Epithelial cell of esophagus (primary cell): ENCODE measurements at regions not wholly inside any gene's neighbourhood (a gene's known extent, or its start where the extent isn't known, plus 50 kb on each side); places are given as distances from the start of the nearest gene placed in this dataset.

ENCODE experiments used
- DNase-seq: peaks from one replicate; pipeline ENCODE4 v3.0.0; 2010; ENCODE audit warnings: low read depth
- H3K4me3 ChIP-seq: 2 replicates; pipeline ENCODE4 v1.5.1; 2011; ENCODE audit warnings: mild to moderate bottlenecking, low read length, control low read depth
- TF ChIP-seq, protein P1 (sequence below): IDR thresholded peaks from 2 replicates; pipeline ENCODE4 v1.5.1; 2011; ENCODE audit warnings: low read depth, mild to moderate bottlenecking, low read length, control low read depth, inconsistent platforms; ENCODE audit not compliant: insufficient read depth; ENCODE audit errors: missing control alignments

DNA sequence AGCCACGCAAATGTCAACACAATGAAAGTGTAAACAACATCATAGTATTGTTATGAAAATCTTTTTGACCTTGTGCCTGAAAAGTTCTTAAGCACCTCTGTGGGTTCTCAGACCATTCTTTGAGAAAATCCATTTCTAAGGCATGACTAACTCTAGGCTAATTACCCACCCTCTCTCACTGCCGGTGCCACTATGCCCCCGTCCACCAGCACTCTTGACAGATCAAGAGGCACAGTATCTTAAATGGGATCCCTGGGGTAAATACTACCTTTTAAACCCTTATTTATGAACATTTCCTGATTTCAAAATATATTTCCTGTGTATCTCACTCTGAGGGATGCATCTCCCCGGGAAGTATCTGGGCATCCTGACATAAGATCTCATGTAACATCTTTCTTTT is 607.5 kb downstream of the METTL15 start:
- DNase-seq: no peak
- TF ChIP-seq, protein P1, sequence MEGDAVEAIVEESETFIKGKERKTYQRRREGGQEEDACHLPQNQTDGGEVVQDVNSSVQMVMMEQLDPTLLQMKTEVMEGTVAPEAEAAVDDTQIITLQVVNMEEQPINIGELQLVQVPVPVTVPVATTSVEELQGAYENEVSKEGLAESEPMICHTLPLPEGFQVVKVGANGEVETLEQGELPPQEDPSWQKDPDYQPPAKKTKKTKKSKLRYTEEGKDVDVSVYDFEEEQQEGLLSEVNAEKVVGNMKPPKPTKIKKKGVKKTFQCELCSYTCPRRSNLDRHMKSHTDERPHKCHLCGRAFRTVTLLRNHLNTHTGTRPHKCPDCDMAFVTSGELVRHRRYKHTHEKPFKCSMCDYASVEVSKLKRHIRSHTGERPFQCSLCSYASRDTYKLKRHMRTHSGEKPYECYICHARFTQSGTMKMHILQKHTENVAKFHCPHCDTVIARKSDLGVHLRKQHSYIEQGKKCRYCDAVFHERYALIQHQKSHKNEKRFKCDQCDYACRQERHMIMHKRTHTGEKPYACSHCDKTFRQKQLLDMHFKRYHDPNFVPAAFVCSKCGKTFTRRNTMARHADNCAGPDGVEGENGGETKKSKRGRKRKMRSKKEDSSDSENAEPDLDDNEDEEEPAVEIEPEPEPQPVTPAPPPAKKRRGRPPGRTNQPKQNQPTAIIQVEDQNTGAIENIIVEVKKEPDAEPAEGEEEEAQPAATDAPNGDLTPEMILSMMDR: no peak
- H3K4me3 ChIP-seq: no peak overlapping the region

DNA sequence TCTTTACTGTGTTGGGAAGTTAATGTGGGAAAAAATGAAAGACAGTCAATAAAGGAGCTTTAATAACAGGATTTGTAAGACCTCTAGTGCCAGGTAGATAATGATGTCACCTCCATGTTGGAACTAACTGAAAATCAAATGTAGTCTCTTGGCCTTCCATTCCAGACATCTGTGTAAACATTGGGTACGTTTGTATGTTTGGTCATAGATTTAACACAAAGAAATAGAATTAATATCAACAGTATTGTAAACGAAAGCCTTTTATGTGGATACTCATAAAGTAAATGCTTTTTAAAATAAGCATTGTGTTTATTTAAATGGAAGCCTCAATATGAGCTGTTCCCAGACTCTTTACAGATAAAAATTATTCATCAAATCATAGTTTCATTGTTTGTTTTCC is 605.7 kb downstream of the METTL15 start:
- no peak for DNase-seq
- no peak overlapping the region for H3K4me3 ChIP-seq
- TF ChIP-seq, protein P1: no peak

DNA sequence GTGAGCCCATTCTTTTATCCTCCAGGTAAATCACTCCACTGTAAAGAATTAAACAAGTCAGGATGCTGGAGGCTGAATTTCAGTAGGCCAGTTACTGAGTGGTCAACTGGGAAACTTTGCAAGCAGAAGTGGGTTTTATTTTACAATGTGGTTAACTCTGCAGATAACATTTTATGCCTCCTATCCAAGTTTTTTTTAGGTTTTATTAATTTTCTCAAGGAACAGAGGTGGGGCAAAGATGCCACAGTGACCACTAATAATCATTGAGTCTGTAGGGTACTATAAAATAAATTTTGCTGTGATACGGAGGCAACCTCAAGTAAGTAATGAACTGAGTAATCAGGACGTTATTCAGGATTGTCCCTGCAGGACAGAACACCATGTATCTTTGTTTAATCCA is 599.9 kb downstream of the METTL15 start:
- DNase-seq: no peak
- TF ChIP-seq, protein P1: no peak
- H3K4me3 ChIP-seq: no peak overlapping the region

DNA sequence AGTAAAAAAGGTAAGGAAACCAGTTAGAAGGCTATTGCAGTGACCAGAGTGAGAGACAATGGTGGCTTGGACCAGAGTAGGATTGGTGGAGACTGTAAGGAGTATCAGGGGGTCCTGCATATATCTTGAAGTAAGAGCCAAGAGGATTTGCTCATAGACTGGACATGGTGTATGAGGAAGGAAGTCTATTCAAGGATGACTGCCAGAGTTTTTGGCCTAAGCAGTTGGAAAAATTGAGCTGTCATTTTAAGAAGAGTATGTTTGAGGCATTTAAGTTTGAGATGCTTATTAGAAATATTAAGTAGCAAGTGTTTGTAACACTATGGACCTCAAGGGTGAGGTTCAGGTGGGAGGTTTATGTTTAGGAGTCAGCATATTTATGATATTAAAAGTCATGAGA is 596.6 kb downstream of the METTL15 start:
- no peak overlapping the region for H3K4me3 ChIP-seq
- no peak for DNase-seq
- TF ChIP-seq, protein P1: no peak

DNA sequence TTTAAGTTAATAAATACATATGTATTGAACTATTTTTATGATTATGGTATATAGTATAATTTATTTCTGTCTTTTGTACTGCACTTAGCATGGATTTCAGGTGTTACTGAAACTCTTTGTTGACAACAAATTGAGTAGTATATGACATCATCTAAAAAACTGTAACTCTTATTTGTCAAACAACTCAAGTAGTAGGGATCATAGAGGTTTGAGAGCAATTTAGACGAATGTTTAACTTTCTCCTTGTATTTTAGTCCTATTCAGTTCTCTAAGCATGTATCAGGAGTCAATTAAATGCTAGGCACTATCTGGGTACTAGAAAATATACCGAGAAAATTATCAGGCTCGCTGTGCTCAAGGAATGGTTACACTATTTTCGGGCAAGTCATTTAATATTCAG is 595.2 kb downstream of the METTL15 start:
- H3K4me3 ChIP-seq: no peak overlapping the region
- DNase-seq: no peak
- TF ChIP-seq, protein P1: no peak

DNA sequence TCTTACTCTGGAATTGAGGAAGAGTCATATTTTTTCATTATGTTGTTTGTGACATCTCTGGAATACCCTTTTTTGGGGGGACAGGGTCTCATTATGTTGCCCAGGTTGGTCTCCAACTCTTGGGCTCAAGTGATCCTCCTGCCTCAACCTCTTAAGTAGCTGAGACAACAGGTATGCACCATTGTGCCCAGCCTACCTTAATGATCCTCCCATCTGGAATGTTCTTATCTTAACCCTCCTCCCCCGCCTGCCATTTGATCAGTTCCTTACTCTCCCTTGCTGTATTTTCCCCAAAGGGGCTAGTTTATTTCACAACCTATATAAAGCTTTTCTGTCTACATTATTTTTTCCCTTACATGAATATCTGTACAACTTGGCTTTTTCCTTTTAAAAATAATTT is 594.7 kb downstream of the METTL15 start:
- no peak for DNase-seq
- TF ChIP-seq, protein P1: no peak
- H3K4me3 ChIP-seq: no peak overlapping the region

DNA sequence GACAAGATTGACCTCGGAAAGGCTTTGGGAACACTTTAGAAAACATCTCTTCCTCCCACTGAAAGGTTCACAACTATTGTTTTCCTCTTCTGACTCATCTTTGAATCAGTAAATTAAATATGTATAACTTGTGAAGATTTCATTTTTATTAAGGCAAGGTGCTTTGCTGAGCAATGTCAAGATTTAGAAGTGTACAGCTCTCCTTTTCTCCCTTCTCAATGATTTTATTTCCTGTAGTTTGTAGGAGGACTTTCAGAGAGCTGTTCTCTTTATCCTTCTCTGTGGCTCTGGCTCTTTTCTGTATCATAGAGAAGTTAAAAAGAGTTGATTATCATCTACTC is 594.2 kb downstream of the METTL15 start:
- no peak overlapping the region for H3K4me3 ChIP-seq
- DNase-seq: no peak
- TF ChIP-seq, protein P1: no peak
